Lower leg skin (tissue), 4 donors: ENCODE measurements at regions not wholly inside any gene's neighbourhood (a gene's known extent, or its start where the extent isn't known, plus 50 kb on each side); places are given as distances from the start of the nearest gene placed in this dataset.

Source experiments
- DNase-seq, 2 donors: peaks; one replicate each; pipeline ENCODE4 v3.0.0-alpha.2; 2019; ENCODE audit warnings: low spot score in 2 of 2
- H3K4me3 ChIP-seq: fragments of 200-600 bp; sonication (generic); 2 replicates; pipeline ENCODE4 v1.5.1; 2017; ENCODE audit warnings: mild to moderate bottlenecking, low read depth; ENCODE audit not compliant: poor library complexity, severe bottlenecking
- CTCF ChIP-seq, 3 donors: fragments of 450-650 bp; IDR thresholded peaks; one replicate each; pipeline ENCODE4 v1.5.1; 2016; ENCODE audit warnings: antibody characterized with exemption in 3 of 3, mild to moderate bottlenecking in 3 of 3, moderate library complexity in 2 of 3
- POLR2A ChIP-seq, 2 donors: fragments of 450-650 bp; IDR thresholded peaks; one replicate each; pipeline ENCODE4 v1.6.1; 2016 to 2017; ENCODE audit warnings: antibody characterized with exemption in 2 of 2, mild to moderate bottlenecking in 1 of 2, moderate library complexity in 1 of 2
- WGBS, 2 donors: methylation state at CpG; one replicate each; pipeline ENCODE4 v1.1.5; 2018; 5-methylcytosine and 5-hydroxymethylcytosine counted together
- intact Hi-C: fragments of 100-400 bp; cut with DNase I; formaldehyde crosslinking; loops from one replicate; pipeline ENCODE4 v1.15.0; 2023; ENCODE audit warnings: low total_unique reads

- H3K4me3 ChIP-seq, result no peak overlapping the region
- TF ChIP-seq CTCF (IDR thresholded peaks at IDR 0.05) (no peak), POLR2A (IDR thresholded peaks at IDR 0.05) (no peak)
- DNase-seq, result no peak
- intact Hi-C loops, result no loop called here
- WGBS, 2 donors, result 70 to 77% methylated on average over 8 of the region's 8 CpGs
These were observed 554.3 kb downstream of the EPHB1 start for GRCh38 chr3:135349254-135349948.

GRCh38 chr3:135352213-135352612 lies 557.2 kb downstream of the EPHB1 start:
- no peak for TF ChIP-seq CTCF (IDR thresholded peaks at IDR 0.05)
- WGBS, 2 donors, result 79 to 82% methylated on average over 8 of the region's 8 CpGs
- no peak for DNase-seq
- no peak overlapping the region for H3K4me3 ChIP-seq
- intact Hi-C loops, result no loop called here

GRCh38 chr3:135362889-135363288 lies 567.8 kb downstream of the EPHB1 start:
- TF ChIP-seq POLR2A (IDR thresholded peaks at IDR 0.05), result no peak
- no peak for TF ChIP-seq CTCF (IDR thresholded peaks at IDR 0.05)
- WGBS, 2 donors, result 82 to 88% methylated on average over 3 of the region's 3 CpGs
- intact Hi-C loops, result no loop called here
- no peak for DNase-seq
- no peak overlapping the region for H3K4me3 ChIP-seq

- no peak for TF ChIP-seq POLR2A (IDR thresholded peaks at IDR 0.05)
- H3K4me3 ChIP-seq, result no peak overlapping the region
- DNase-seq, result no peak
- intact Hi-C loops, result no loop called here
These were observed 569.6 kb downstream of the EPHB1 start for GRCh38 chr3:135364676-135365075.

- DNase-seq, result no peak
- WGBS, 2 donors, result 69 to 87% methylated on average over 3 of the region's 3 CpGs
- intact Hi-C loops, result no loop called here
- H3K4me3 ChIP-seq, result no peak overlapping the region
- TF ChIP-seq CTCF (IDR thresholded peaks at IDR 0.05) (no peak), POLR2A (IDR thresholded peaks at IDR 0.05) (no peak)
These were observed 571.8 kb downstream of the EPHB1 start for GRCh38 chr3:135366816-135367215.

GRCh38 chr3:135368316-135368715 lies 573.3 kb downstream of the EPHB1 start:
- intact Hi-C loops, result no loop called here
- no peak for DNase-seq
- H3K4me3 ChIP-seq, result no peak overlapping the region
- WGBS, 2 donors, result 34 to 38% methylated on average over 3 of the region's 3 CpGs
- TF ChIP-seq POLR2A (IDR thresholded peaks at IDR 0.05), result no peak
- no peak for TF ChIP-seq CTCF (IDR thresholded peaks at IDR 0.05)
